NOMO-1 treated with dmso at 0.1 percent for 144 hours (cell line): ENCODE measurements at regions not wholly inside any gene's neighbourhood (a gene's known extent, or its start where the extent isn't known, plus 50 kb on each side); places are given as distances from the start of the nearest gene placed in this dataset.

Experiments used
- DNase-seq: peaks from one replicate; lab custom pipeline; 2025; ENCODE audit not compliant: unreplicated experiment; lab: John Stamatoyannopoulos, UW

- DNase-seq = no peak
These were observed 142.7 kb downstream of the VAPA start for GRCh38 chr18:10056506-10056905.

- DNase-seq = peak; percentile 41
These were observed 143.6 kb downstream of the VAPA start for GRCh38 chr18:10057401-10057893.

DNA sequence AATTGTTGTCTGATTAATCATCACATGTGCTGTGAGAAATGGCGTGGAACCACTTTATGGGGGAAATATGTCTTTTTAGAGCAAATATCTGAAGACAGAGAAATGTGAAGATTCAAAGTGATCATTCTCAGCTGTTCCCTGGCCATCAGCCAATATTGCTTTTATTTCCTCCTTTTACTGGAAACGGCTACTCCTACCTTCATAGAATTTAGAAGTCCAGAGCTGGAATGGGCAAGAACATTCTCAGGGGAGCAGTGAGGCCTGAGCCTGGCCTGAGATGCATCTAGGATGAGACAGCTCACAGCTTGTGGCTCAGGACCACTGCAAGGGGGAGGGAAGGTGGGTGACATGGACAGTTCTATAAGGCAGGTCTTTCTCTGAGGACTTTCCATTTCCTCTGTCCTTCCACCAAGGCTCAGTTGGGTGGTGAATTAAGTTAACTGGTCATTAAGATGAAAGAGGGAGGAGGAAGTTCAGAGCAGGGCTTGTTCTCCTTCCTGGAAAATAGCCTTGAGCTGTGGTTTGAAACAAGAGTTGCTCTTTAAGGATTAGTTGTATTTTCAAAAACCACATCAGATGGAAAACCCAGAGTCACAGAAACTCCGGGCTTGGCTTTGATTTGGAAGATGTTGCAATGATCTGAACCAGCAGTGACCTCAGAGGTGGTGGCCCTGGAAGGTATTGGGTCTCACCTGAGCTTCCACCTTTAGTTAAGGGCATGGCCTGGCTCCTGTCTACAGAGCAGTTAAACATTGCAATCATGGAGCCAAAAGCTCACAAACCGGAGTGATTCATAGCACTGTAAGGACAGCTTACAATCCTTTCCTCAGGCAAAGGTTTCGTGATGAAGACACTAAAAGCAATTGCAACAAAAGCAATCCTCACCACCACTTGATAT, 144.3 kb downstream of the VAPA start:
- no peak for DNase-seq

- DNase-seq = no peak
These were observed 146.0 kb downstream of the VAPA start for GRCh38 chr18:10059610-10060468.

DNA sequence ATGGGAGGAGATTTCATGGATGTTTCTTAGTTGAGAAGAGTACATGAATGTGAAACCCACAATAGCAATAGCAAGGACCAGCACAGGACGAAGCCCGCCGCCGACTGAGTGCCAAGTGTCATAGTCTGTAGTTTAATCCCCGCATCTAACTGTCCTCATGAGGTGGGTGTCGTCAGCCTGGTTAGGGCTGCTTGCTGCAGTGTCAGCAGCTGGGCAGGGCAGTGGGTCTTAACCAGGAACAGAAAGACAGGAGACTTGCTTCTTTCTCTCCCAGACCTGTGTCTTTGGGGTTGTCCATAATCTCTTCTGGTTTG, 146.6 kb downstream of the VAPA start:
- DNase-seq = no peak

- DNase-seq = no peak
These were observed 147.0 kb downstream of the VAPA start for GRCh38 chr18:10060841-10061240.

DNA sequence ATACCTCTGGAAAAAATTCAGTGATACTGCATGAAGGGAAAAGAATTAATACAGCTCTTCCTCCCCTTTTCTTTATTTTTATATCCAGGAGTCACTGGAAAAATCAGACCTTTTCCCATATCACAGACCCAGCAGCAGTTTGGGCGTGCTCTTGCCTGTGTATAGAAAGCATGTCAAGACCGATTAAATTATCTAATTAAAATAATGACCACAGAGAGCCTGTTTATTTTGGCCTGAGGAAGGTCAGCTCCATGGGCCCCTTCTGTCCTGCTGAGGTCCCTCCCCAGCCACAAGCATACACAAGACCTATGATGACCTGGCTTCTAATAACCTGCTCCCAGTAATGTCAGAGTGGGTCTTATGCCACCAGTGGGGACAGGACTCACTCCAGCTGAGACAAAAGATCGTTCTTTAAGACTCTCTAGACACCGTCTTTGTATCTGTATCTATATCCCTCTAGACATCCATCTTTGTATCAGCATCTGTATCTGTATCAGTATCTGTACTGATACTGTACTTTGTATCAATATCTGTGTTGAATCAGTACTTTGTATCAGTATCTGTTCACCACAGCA, 147.8 kb downstream of the VAPA start:
- DNase-seq = no peak

DNA sequence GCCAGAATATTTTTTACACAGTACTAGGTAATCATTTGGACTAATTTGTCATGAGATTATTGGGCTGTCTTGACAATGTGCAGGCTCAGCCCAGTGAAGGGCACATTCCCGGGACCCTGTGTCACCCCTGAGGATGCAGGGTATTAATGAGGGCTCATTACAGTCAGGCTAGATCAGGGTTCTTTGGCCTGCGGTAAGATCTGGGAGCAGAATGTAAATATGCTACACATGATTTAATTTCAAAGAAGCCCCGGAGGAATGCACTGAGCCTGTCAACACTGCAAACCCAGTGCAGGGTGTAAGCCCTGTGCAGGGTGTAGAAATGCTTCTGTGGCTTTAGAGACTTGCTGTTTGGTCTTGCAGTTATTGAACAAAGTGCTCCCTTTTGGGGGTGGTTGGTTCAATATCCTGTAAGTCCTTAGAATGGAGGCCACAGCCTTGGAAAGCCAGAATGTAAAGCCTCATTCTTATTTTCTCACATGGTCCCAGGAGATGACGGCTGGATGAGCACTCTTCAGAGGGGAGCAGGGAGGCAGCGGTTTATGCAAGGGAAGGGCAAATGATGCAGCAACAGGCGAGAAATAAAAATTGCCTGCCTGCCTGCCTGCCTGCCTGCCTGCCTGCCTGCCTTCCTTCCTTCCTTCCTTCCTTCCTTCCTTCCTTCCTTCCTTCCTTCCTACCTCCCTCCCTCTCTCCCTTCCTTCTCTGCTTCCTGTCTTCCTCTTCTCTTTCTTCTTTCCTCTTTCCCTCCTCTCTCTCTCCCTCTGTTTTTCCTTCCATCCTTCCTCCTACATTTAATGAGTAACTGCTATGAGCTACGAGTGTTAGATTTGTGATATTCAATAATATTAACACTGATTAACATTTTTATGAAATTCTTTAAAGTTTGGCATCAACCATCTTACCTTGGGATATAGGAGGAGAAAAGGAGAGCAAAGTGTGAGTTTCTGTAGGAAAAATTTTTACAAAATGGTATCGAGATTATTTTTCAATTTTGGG, 148.8 kb downstream of the VAPA start:
- no peak for DNase-seq

- no peak for DNase-seq
These were observed 149.7 kb downstream of the VAPA start for GRCh38 chr18:10063489-10063888.

GRCh38 chr18:10064267-10064666, 150.5 kb downstream of the VAPA start:
- DNase-seq = no peak

DNA sequence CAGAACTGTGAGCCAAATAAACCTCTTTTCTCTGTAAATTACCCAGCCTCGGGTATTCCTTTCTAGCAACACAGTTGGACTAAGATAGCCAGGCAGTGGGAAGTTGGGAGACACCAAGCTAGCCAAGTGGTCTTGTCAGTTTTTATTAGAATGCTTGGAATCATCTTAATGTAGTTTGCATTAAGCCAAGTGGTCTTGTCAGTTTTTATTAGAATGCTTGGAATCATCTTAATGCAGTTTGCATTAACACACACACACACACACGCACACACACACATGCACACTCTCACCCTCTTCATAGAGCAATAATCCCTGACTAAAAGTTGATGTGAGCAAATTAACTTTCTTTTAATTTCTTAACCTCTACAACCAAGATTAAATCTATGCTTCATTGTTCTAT, 151.5 kb downstream of the VAPA start:
- DNase-seq = no peak

- no peak for DNase-seq
These were observed 154.1 kb downstream of the VAPA start for GRCh38 chr18:10067670-10068659.

DNA sequence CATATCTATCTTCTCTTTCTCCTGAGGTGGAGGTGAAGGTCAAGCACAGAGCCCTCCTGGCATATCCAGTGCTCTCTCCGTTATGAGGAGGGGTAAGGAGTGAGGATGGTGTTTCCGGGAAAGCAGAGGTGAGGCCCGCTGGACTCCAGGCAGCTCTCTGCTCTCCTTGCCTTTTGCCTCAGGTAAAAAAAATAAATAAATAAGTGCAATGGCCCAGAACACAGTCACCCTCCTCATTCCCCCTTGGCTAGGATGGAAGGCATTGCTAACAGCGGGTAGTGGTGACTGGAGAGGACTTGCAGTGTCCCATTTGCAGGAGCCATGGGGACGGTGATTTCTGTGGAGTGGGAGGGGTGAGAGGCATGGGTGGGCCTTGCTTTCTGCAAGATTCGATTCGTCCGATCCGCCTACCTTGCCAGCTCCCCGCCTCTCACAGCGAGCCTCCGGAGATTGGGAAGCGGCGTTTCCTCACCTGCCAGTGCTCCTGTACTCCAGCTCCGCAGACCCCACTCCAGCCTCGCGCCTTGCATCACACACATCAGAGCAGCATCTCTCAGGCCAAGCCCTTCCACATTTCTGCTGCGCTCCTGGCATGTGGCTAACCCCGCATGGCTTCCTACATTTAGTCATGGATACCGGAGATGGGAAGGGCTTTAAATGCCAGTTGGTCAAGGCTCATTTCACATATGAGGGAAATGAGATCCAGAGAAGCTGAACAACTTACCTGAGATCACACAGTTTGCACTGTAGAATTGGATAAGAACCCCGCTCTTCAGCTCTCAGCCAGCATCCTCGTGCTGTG, 155.2 kb downstream of the VAPA start:
- no peak for DNase-seq

DNA sequence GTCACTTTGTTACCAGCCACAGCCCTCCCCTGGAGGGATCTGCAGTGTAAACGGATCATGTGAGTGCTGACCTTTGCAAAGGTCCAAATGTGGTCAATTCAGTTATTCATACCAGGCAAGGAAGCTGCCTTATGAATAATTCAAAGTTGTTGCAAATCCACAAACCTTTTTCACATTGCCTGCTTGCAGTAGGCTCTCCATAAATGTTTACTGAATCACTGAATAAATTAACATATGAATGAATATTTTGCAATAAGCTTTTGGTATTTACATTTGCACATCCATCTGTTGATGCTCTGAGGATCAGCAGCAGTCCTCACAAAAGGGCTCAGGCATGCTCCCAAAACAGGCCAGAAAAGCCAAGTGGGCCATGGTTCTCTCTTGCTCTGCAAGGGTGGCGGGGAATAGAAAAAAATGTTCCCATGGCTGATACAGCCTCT, 156.8 kb downstream of the VAPA start:
- no peak for DNase-seq

DNA sequence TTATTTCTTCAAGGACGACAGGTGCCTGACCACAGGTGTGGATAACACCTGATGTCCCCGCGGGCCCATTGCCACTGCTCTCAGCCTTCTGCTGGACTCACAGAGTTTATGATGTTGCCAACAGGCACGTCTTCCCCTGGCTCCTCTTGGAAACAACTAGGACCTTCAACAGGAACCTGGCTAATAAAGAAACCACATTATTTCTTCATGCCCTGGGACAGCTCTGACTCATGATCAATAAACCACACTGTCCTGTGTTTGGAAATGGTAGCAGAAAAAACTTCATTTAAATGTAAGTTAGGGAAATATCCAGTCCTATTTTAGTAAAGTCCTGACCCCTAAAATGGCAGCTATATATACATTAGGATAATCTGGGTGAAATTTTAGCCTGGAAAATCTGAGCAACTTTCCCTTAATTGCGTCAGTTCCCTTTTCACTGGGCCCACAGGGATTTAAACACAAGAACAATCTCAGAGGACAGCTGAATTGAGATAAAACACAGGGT, 158.9 kb downstream of the VAPA start:
- peak; percentile 69 for DNase-seq

DNA sequence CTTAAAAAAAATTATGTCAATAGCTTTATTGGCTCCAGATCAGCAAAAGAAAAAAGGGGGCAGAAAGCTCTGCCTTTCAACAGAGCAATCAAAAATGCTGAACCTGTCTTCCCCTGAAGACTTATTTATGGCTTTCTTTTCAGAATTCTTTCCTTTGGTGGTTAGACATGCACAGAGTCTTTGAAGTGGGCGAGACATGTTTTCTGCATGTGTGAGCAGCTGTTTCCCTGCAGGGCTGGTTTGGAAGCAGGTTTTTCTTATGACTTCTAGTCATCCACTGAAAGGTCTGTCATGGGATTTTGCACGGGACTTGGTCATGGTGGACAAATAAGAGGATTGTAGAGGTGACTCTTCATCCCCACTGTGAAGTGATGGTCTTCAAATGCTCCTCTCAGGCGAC, 160.3 kb downstream of the VAPA start:
- DNase-seq = no peak

DNA sequence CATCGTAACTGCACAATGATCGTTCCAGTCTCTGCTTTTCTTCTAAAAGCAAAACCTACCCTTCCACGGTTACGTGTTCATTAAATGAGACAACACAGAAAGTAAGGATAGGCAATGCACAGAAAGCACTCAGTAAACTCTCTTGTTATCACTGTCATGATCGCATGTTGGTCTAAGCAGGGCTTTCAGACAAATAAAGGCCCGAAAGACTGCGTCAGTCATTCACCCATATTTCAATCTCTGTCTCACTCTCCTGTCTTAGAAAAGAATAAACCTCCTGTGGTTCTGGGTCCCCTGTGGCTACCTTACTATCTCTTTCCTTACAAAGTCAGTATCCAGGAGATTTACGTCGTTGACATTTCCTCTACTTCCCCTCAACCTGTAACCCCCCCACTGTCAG, 160.9 kb downstream of the VAPA start:
- DNase-seq = no peak

DNA sequence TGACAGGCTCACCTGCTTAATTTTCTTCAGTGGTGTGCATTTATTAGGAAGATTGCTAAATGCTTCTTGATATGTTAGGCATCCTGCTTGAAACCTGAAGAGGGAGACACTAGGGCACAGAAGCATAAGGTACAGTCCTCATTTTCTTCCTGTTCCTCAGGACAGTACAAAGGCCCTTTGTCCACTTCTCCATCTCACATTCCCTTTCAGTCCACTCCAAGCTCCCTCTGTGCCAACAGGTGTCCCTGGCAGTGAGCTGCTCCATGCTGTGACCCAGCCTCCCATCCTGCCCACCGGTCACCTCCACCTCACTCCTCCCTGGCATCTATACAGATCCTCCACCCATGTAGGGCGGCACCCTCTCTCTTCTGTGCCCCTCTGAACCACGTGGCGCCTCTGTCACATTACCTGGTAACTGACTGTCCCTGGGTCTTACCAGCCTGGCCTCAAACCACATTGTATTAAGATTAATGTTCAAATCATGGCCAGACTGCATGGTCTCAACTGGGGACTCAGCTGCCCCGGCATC, 162.8 kb downstream of the VAPA start:
- no peak for DNase-seq
